Fibroblast of lung (primary cell): ENCODE measurements at regions not wholly inside any gene's neighbourhood (a gene's known extent, or its start where the extent isn't known, plus 50 kb on each side); places are given as distances from the start of the nearest gene placed in this dataset.

Experiments
- CTCF ChIP-seq, 2 donors: IDR thresholded peaks in 1 of 2; conservative IDR thresholded peaks in 1 of 2; 1 replicate in 1 of 2; 2 replicates in 1 of 2; pipeline ENCODE4 v1.5.1; 2011 to 2012; ENCODE audit warnings: low read length in 2 of 2, control low read depth in 1 of 2, inconsistent platforms in 1 of 2, low read depth in 1 of 2, mild to moderate bottlenecking in 1 of 2
- EZH2 ChIP-seq: IDR thresholded peaks from 2 replicates; pipeline ENCODE4 v1.5.1; 2012; ENCODE audit warnings: low read length, control low read depth, mild to moderate bottlenecking; ENCODE audit errors: missing control alignments

GRCh38 chr1:101739146-101739545 lies 257.6 kb downstream of the OLFM3 start:
- no peak for TF ChIP-seq CTCF (conservative IDR thresholded peaks at IDR 0.05 in 1 of 2, IDR thresholded peaks at IDR 0.05 in 1 of 2; ENCODE audit: low read depth in 1 of 2, low read length in 2 of 2)
- TF ChIP-seq EZH2 = no peak
